ENCODE measurements at regions not wholly inside any gene's neighbourhood (a gene's known extent, or its start where the extent isn't known, plus 50 kb on each side); places are given as distances from the start of the nearest gene placed in this dataset.

GRCh38 chr16:27717726-27718125, 167.8 kb downstream of the KATNIP start:
- TF ChIP-seq CTCF (IDR thresholded peaks at IDR 0.05; ENCODE audit: borderline replicate concordance, extremely low read depth, low read length, poor library complexity, severe bottlenecking) (no peak), EZH2 (IDR thresholded peaks at IDR 0.05; ENCODE audit: borderline replicate concordance, low read depth, low read length, severe bottlenecking) (no peak)
